Inflammatory macrophage treated with lipopolysaccharide for 1 hour (primary cell): ENCODE measurements at regions not wholly inside any gene's neighbourhood (a gene's known extent, or its start where the extent isn't known, plus 50 kb on each side); places are given as distances from the start of the nearest gene placed in this dataset.
"Not testable (repeated sequence)": the region's sequence is repeated elsewhere in the genome, so short reads cannot be mapped to it uniquely, and the experiment has no call there.

Experiments
- DNase-seq, 2 donors: peaks; one replicate each; pipeline ENCODE4 v3.0.0-alpha.2; 2020 to 2022

- DNase-seq = no peak
Measured at GRCh38 chr18:42486271-42486670, 531.2 kb downstream of the PIK3C3 start.

GRCh38 chr18:42508683-42509296 is 553.8 kb downstream of the PIK3C3 start:
- DNase-seq = no peak

- no peak for DNase-seq
Measured at GRCh38 chr18:42509750-42510415, 554.8 kb downstream of the PIK3C3 start.

- DNase-seq = no peak
Measured at GRCh38 chr18:42510540-42510939, 555.5 kb downstream of the PIK3C3 start.

- DNase-seq = no peak
Measured at GRCh38 chr18:42513441-42513840, 558.4 kb downstream of the PIK3C3 start.

GRCh38 chr18:42514512-42514911 is 559.5 kb downstream of the PIK3C3 start:
- no peak for DNase-seq

- no peak for DNase-seq
Measured at GRCh38 chr18:42517896-42518295, 562.9 kb downstream of the PIK3C3 start.

GRCh38 chr18:42518331-42518730 is 563.3 kb downstream of the PIK3C3 start:
- DNase-seq = not testable (repeated sequence)

- no peak for DNase-seq
Measured at GRCh38 chr18:42520138-42520537, 565.1 kb downstream of the PIK3C3 start.

- DNase-seq = no peak
Measured at GRCh38 chr18:42525905-42526304, 570.9 kb downstream of the PIK3C3 start.

- no peak for DNase-seq
Measured at GRCh38 chr18:42527766-42528165, 572.7 kb downstream of the PIK3C3 start.

GRCh38 chr18:42530276-42530675 is 575.2 kb downstream of the PIK3C3 start:
- DNase-seq = no peak

GRCh38 chr18:42532119-42532518 is 577.1 kb downstream of the PIK3C3 start:
- no peak for DNase-seq

- DNase-seq = no peak
Measured at GRCh38 chr18:42533009-42533575, 578.1 kb downstream of the PIK3C3 start.

GRCh38 chr18:42533616-42534015 is 578.6 kb downstream of the PIK3C3 start:
- DNase-seq = no peak

GRCh38 chr18:42534313-42534712 is 579.3 kb downstream of the PIK3C3 start:
- no peak for DNase-seq

- DNase-seq = no peak
Measured at GRCh38 chr18:42536442-42536841, 579.0 kb downstream of the RIT2 start.

GRCh38 chr18:42537291-42537690 is 578.2 kb downstream of the RIT2 start:
- no peak for DNase-seq

- DNase-seq = no peak
Measured at GRCh38 chr18:42544901-42545300, 570.6 kb downstream of the RIT2 start.

GRCh38 chr18:42545825-42546224 is 569.7 kb downstream of the RIT2 start:
- DNase-seq = no peak

GRCh38 chr18:42548493-42548892 is 567.0 kb downstream of the RIT2 start:
- no peak for DNase-seq

GRCh38 chr18:42549596-42549995 is 565.9 kb downstream of the RIT2 start:
- DNase-seq = no peak

- not testable (repeated sequence) for DNase-seq
Measured at GRCh38 chr18:42552559-42552958, 562.9 kb downstream of the RIT2 start.

- no peak for DNase-seq
Measured at GRCh38 chr18:42559069-42559690, 556.3 kb downstream of the RIT2 start.
